H1 (cell line): ENCODE measurements at regions not wholly inside any gene's neighbourhood (a gene's known extent, or its start where the extent isn't known, plus 50 kb on each side); places are given as distances from the start of the nearest gene placed in this dataset.
A peak's percentile ranks its signal among the peaks of the same experiment; 100 is the strongest.

Experiments
- CTCF ChIA-PET: fragments of 300-600 bp; sonication (Branson Sonifier 250); formaldehyde crosslinking; loops from one replicate; lab custom pipeline; 2021; ENCODE audit not compliant: partially characterized antibody; lab: Charles Lee
- POLR2A ChIA-PET: fragments of 300-600 bp; sonication (Branson Sonifier 250); formaldehyde crosslinking; loops from one replicate; lab custom pipeline; 2021; ENCODE audit warnings: inconsistent platforms; ENCODE audit not compliant: partially characterized antibody; lab: Charles Lee
- DNase-seq, 2 experiments: peaks; one replicate each; pipeline versions ENCODE4 v3.0.0 to v3.0.0-alpha.2; 2010 to 2022; ENCODE audit warnings: low spot score in 2 of 2, low read depth in 1 of 2, mixed read lengths in 1 of 2
- FAIRE-seq: peaks from 2 replicates; lab custom pipeline; 2011; peaks lifted over from hg19 to GRCh38; lab: Jason Lieb, UNC
- H2AFZ ChIP-seq: 2 replicates; pipeline ENCODE4 v1.8.1; 2012; ENCODE audit warnings: low read length, inconsistent platforms
- H2AK5ac ChIP-seq: 2 replicates; pipeline ENCODE4 v1.6.1; 2013; ENCODE audit warnings: low read depth, low read length
- H2BK120ac ChIP-seq: replicated peaks from 2 replicates; pipeline ENCODE3; 2013; ENCODE audit warnings: low read depth, low read length, inconsistent platforms
- H2BK12ac ChIP-seq: 2 replicates; pipeline ENCODE4 v1.6.1; 2013; ENCODE audit warnings: low read depth, low read length
- H2BK15ac ChIP-seq: 2 replicates; pipeline ENCODE4 v1.6.1; 2013; ENCODE audit warnings: low read length
- H2BK20ac ChIP-seq: 2 replicates; pipeline ENCODE4 v1.6.1; 2013; ENCODE audit warnings: low read length
- H2BK5ac ChIP-seq: 2 replicates; pipeline ENCODE4 v1.6.1; 2013; ENCODE audit warnings: low read depth, low read length
- H3K14ac ChIP-seq: 2 replicates; pipeline ENCODE4 v1.6.1; 2013; ENCODE audit warnings: inconsistent platforms; ENCODE audit not compliant: insufficient read length
- H3K18ac ChIP-seq: 2 replicates; pipeline ENCODE4 v1.6.1; 2013; ENCODE audit warnings: low read length; ENCODE audit errors: extremely low read depth
- H3K23ac ChIP-seq: 2 replicates; pipeline ENCODE4 v1.6.1; 2013; ENCODE audit warnings: inconsistent platforms; ENCODE audit not compliant: insufficient read length
- H3K23me2 ChIP-seq: 2 replicates; pipeline ENCODE4 v1.6.1; 2013; ENCODE audit warnings: low read depth, low read length
- H3K27ac ChIP-seq: 2 replicates; pipeline ENCODE4 v1.6.1; 2011; ENCODE audit warnings: low read depth, low read length, inconsistent platforms
- H3K27me3 ChIP-seq, 4 experiments: replicated peaks in 1 of 4; 1 replicate in 1 of 4; 2 replicates in 3 of 4; pipeline versions ENCODE4 v1.6.1 to v1.8.1; 2011 to 2013; ENCODE audit warnings: low read length in 3 of 4, mild to moderate bottlenecking in 3 of 4, inconsistent platforms in 2 of 4, mixed read lengths in 2 of 4, moderate library complexity in 1 of 4; ENCODE audit not compliant: control insufficient read depth in 3 of 4, insufficient read depth in 3 of 4; ENCODE audit errors: extremely low read depth in 1 of 4
- H3K36me3 ChIP-seq, 4 experiments: 2 replicates each; pipeline versions ENCODE4 v1.6.1 to v1.8.1; 2011 to 2013; ENCODE audit warnings: mild to moderate bottlenecking in 4 of 4, low read length in 3 of 4, moderate library complexity in 2 of 4, control low read depth in 1 of 4, inconsistent platforms in 1 of 4; ENCODE audit not compliant: insufficient read depth in 4 of 4, control insufficient read depth in 2 of 4
- H3K4ac ChIP-seq: replicated peaks from 2 replicates; pipeline ENCODE3; 2013; ENCODE audit warnings: low read length, low read depth, mixed read lengths, inconsistent platforms; ENCODE audit not compliant: insufficient read length
- H3K4me1 ChIP-seq, 4 experiments: replicated peaks in 1 of 4; 1 replicate in 1 of 4; 2 replicates in 3 of 4; pipeline versions ENCODE4 v1.6.1 to v1.8.1; 2011 to 2013; ENCODE audit warnings: low read length in 3 of 4, inconsistent platforms in 2 of 4, mixed read lengths in 1 of 4; ENCODE audit not compliant: insufficient read depth in 4 of 4, control insufficient read depth in 3 of 4
- H3K4me2 ChIP-seq, 2 experiments: 2 replicates each; pipeline versions ENCODE4 v1.6.1 to v1.8.1; 2011 to 2013; ENCODE audit warnings: low read depth in 2 of 2, low read length in 2 of 2, control low read depth in 1 of 2, inconsistent platforms in 1 of 2, mild to moderate bottlenecking in 1 of 2; ENCODE audit not compliant: insufficient read depth in 1 of 2
- H3K4me3 ChIP-seq, 4 experiments: fragments of 200-600, 300-600 bp in 1 of 4; sonication (generic), shearing (Covaris generic), sonication (Bioruptor Twin) in 1 of 4; 2 replicates each; pipeline versions ENCODE4 v1.5.1 to v1.8.1; 2011 to 2016; ENCODE audit warnings: low read length in 4 of 4, low read depth in 3 of 4, control low read depth in 2 of 4, inconsistent platforms in 2 of 4, mild to moderate bottlenecking in 2 of 4, mixed read lengths in 1 of 4, moderate library complexity in 1 of 4; ENCODE audit not compliant: insufficient read depth in 2 of 4; ENCODE audit errors: extremely low read depth in 1 of 4
- H3K56ac ChIP-seq: replicated peaks from 2 replicates; pipeline ENCODE3; 2013; ENCODE audit warnings: low read depth, mild to moderate bottlenecking, mixed read lengths, low read length, inconsistent platforms; ENCODE audit not compliant: insufficient read length
- H3K79me1 ChIP-seq: 2 replicates; pipeline ENCODE4 v1.6.1; 2013; ENCODE audit warnings: low read depth, low read length, control low read depth
- H3K79me2 ChIP-seq, 2 experiments: 2 replicates each; pipeline versions ENCODE4 v1.6.1 to v1.8.1; 2012 to 2013; ENCODE audit warnings: low read length in 2 of 2, mild to moderate bottlenecking in 2 of 2, inconsistent platforms in 1 of 2; ENCODE audit not compliant: insufficient read depth in 2 of 2, control insufficient read depth in 1 of 2
- H3K9ac ChIP-seq, 4 experiments: replicated peaks in 1 of 4; 1 replicate in 1 of 4; 2 replicates in 3 of 4; pipeline versions ENCODE4 v1.6.1 to v1.8.1; 2011 to 2013; ENCODE audit warnings: low read depth in 3 of 4, low read length in 3 of 4, control low read depth in 2 of 4, mild to moderate bottlenecking in 2 of 4, moderate library complexity in 2 of 4, inconsistent platforms in 1 of 4; ENCODE audit errors: extremely low read depth in 1 of 4
- H3K9me3 ChIP-seq, 2 experiments: 2 replicates each; pipeline versions ENCODE4 v1.6.1 to v1.8.1; 2012 to 2013; ENCODE audit warnings: mild to moderate bottlenecking in 2 of 2, moderate library complexity in 2 of 2, control low read depth in 1 of 2, inconsistent platforms in 1 of 2, low read depth in 1 of 2, low read length in 1 of 2, mixed read lengths in 1 of 2; ENCODE audit not compliant: insufficient read depth in 2 of 2
- H4K20me1 ChIP-seq, 2 experiments: replicated peaks in 1 of 2; 2 replicates each; pipeline versions ENCODE3 to v1.8.1; 2011 to 2013; ENCODE audit warnings: inconsistent platforms in 2 of 2, low read length in 2 of 2, mild to moderate bottlenecking in 1 of 2; ENCODE audit not compliant: insufficient read depth in 2 of 2, control insufficient read depth in 1 of 2
- H4K5ac ChIP-seq: 2 replicates; pipeline ENCODE4 v1.6.1; 2013; ENCODE audit warnings: low read length, low read depth, mixed read lengths, inconsistent platforms; ENCODE audit not compliant: insufficient read length
- H4K8ac ChIP-seq: 2 replicates; pipeline ENCODE4 v1.8.0; 2013; ENCODE audit warnings: mild to moderate bottlenecking, moderate library complexity, low read length, inconsistent platforms; ENCODE audit not compliant: insufficient read depth; ENCODE audit errors: extremely low read depth
- H4K91ac ChIP-seq: replicated peaks from 2 replicates; pipeline ENCODE3; 2013; ENCODE audit warnings: low read length, mixed read lengths, inconsistent platforms; ENCODE audit not compliant: insufficient read length
- HDAC6 ChIP-seq: IDR thresholded peaks from one replicate; pipeline ENCODE4 v1.7.1; 2012; ENCODE audit warnings: low read depth, mild to moderate bottlenecking, inconsistent platforms, low read length, moderate library complexity
- JUN ChIP-seq: IDR thresholded peaks from 2 replicates; pipeline ENCODE4 v1.6.1; 2011; ENCODE audit warnings: low read depth, mild to moderate bottlenecking, improper control_type of control experiment, low read length
- POLR2A ChIP-seq, 2 experiments: IDR thresholded peaks; 1 replicate in 1 of 2; 2 replicates in 1 of 2; pipeline ENCODE4 v1.6.1; 2011; ENCODE audit warnings: low read depth in 2 of 2, low read length in 2 of 2, mild to moderate bottlenecking in 2 of 2; ENCODE audit errors: control extremely low read depth in 1 of 2
- RFX5 ChIP-seq: IDR thresholded peaks from 2 replicates; pipeline ENCODE4 v1.6.1; 2011; ENCODE audit warnings: low read depth, low read length, improper control_type of control experiment, borderline replicate concordance
- SIN3A ChIP-seq, 2 experiments: IDR thresholded peaks in 1 of 2; conservative IDR thresholded peaks in 1 of 2; 2 replicates each; pipeline ENCODE4 v1.6.1; 2011 to 2012; ENCODE audit warnings: low read length in 2 of 2, improper control_type of control experiment in 1 of 2, low read depth in 1 of 2, mild to moderate bottlenecking in 1 of 2
- SIX5 ChIP-seq: IDR thresholded peaks from 2 replicates; pipeline ENCODE4 v1.6.1; 2011; ENCODE audit warnings: mild to moderate bottlenecking, low read depth, low read length
- SRF ChIP-seq: IDR thresholded peaks from 2 replicates; pipeline ENCODE4 v1.6.1; 2011; ENCODE audit warnings: mild to moderate bottlenecking, low read depth, low read length, moderate library complexity
- WGBS, 2 experiments: shearing (Covaris generic) in 1 of 2; methylation state at CpG; one replicate each; pipeline versions ENCODE4 v1.1.6 to v1.1.7; 2013 to 2015; ENCODE audit warnings: low lambda C conversion rate in 2 of 2, mixed read lengths in 2 of 2, inconsistent platforms in 1 of 2, low coverage in 1 of 2, missing lambda C conversion rate in 1 of 2; ENCODE audit not compliant: insufficient replicate concordance in 2 of 2, insufficient coverage in 1 of 2, insufficient read length in 1 of 2; ENCODE audit errors: extremely low coverage in 1 of 2, missing lambda C conversion rate in 1 of 2; 5-methylcytosine and 5-hydroxymethylcytosine counted together
- TF ChIP-seq, protein P1 (sequence below), 3 experiments: IDR thresholded peaks; 1 replicate in 2 of 3; 2 replicates in 1 of 3; pipeline versions ENCODE4 v1.5.1 to v1.6.1; 2011; ENCODE audit warnings: low read length in 3 of 3, mild to moderate bottlenecking in 3 of 3, inconsistent platforms in 2 of 3, low read depth in 1 of 3, moderate library complexity in 1 of 3; ENCODE audit not compliant: insufficient read depth in 1 of 3; ENCODE audit errors: control extremely low read depth in 1 of 3

DNA sequence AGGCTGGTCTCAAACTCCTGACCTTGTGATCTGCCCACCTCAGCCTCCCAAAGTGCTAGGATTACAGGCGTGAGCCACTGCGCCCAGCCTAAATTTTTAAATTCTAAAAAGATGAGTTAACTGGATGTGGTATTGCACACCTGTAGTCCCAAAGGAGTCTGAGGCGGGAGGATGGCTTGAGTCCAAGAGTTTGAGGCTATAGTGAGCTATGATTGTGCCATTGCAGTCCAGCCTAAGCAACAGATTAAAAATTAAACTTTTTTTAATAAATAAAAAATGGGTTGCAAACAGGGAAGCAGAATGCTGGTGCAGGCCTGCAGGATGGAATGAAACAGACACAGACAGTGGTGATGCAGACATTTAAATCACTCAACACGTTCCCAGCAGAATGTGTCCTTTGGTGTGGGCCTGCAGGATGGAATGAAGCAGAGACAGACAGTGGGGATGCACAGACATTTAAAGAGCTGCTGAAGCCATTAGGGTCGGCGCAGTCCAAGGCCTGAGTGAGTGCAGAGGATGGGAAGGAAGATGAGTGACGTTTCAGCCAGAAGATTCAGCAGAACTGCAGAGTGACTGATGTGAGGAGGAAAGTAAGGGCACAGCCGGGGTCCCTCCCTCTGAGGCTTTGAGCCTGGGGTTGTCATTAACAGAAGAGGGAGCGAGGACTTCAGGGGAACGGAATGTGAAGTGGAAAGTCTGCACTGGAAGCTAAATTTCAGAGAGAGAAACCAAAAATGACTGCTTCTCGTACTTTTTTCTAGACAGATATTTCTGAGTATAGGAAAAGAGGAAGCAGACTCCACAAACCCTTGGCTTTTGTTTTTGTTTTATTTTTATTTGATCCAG lies 117.5 kb downstream of the RIN2 start:
- DNase-seq: no peak

More for the DNA sequence above, 117.5 kb downstream of the RIN2 start:
- H3K4me3 ChIP-seq: no peak overlapping the region
- no peak overlapping the region for H3K9ac ChIP-seq
- H2AK5ac ChIP-seq: no peak overlapping the region
- H3K23ac ChIP-seq: no peak overlapping the region
- H3K36me3 ChIP-seq: no peaks in the 10 kb centered on the region
- no peak overlapping the region for H2BK15ac ChIP-seq
- H2AFZ ChIP-seq: peak overlapping the region; percentile 81; the same call in 1 of the 2 replicates
- no peak overlapping the region for H4K5ac ChIP-seq
- H3K23me2 ChIP-seq: no peaks in the 10 kb centered on the region
- H4K20me1 ChIP-seq: no peaks in the 10 kb centered on the region
- ChIA-PET CTCF (interaction anchor here (0.6 to 1.4 kb wide), 5 partner anchors 11 to 118 kb away, joined by 3 to 4 read pairs (median 3); no protein-coding TSS in a partner anchor), POLR2A (interaction anchor here (0.6 kb wide), 1 partner anchor 78 kb away, joined by 3 read pairs; no protein-coding TSS in a partner anchor)
- H3K4me2 ChIP-seq: no peak overlapping the region
- H3K27me3 ChIP-seq: no peaks in the 10 kb centered on the region
- H4K8ac ChIP-seq: no peak overlapping the region
- no peak overlapping the region for H2BK12ac ChIP-seq
- TF ChIP-seq SIN3A (conservative IDR thresholded peaks at IDR 0.05 in 1 of 2, IDR thresholded peaks at IDR 0.05 in 1 of 2; ENCODE audit: low read depth in 1 of 2, low read length in 2 of 2) (no peak), HDAC6 (no peak), SIX5 (no peak), RFX5 (no peak), JUN (no peak), POLR2A (IDR thresholded peaks at IDR 0.05; ENCODE audit: control extremely low read depth in 1 of 2, low read depth in 2 of 2, low read length in 2 of 2) (no peak), SRF (no peak)
- TF ChIP-seq, protein P1, sequence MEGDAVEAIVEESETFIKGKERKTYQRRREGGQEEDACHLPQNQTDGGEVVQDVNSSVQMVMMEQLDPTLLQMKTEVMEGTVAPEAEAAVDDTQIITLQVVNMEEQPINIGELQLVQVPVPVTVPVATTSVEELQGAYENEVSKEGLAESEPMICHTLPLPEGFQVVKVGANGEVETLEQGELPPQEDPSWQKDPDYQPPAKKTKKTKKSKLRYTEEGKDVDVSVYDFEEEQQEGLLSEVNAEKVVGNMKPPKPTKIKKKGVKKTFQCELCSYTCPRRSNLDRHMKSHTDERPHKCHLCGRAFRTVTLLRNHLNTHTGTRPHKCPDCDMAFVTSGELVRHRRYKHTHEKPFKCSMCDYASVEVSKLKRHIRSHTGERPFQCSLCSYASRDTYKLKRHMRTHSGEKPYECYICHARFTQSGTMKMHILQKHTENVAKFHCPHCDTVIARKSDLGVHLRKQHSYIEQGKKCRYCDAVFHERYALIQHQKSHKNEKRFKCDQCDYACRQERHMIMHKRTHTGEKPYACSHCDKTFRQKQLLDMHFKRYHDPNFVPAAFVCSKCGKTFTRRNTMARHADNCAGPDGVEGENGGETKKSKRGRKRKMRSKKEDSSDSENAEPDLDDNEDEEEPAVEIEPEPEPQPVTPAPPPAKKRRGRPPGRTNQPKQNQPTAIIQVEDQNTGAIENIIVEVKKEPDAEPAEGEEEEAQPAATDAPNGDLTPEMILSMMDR (IDR thresholded peaks at IDR 0.05; ENCODE audit: control extremely low read depth in 1 of 3, insufficient read depth in 1 of 3, low read depth in 1 of 3, low read length in 3 of 3): no peak
- no peaks in the 10 kb centered on the region; a peak in 1 of 7 replicates for H3K4me1 ChIP-seq
- H3K14ac ChIP-seq: no peak overlapping the region
- H3K79me2 ChIP-seq: no peaks in the 10 kb centered on the region
- no peak overlapping the region for H3K56ac ChIP-seq
- no peaks in the 10 kb centered on the region for H3K79me1 ChIP-seq
- FAIRE-seq: no peak
- no peak overlapping the region for H2BK120ac ChIP-seq
- no peak overlapping the region for H3K18ac ChIP-seq
- no peak overlapping the region for H2BK20ac ChIP-seq
- H3K4ac ChIP-seq: no peak overlapping the region
- no peak overlapping the region for H4K91ac ChIP-seq
- no peak overlapping the region for H3K27ac ChIP-seq
- H2BK5ac ChIP-seq: no peak overlapping the region
- H3K9me3 ChIP-seq: no peaks in the 10 kb centered on the region; a peak in 1 of 4 replicates
- WGBS, 2 experiments: 85% methylated on average over 11 of the region's 11 CpGs; no CpG with 5 or more reads in 1 of the 2 experiments
